Amygdala (tissue), 56 donors: ENCODE measurements at regions not wholly inside any gene's neighbourhood (a gene's known extent, or its start where the extent isn't known, plus 50 kb on each side); places are given as distances from the start of the nearest gene placed in this dataset.

Experiments used
- DNase-seq, 56 donors: peaks; one replicate each; lab custom pipeline; 2025; lab: John Stamatoyannopoulos, UW

- DNase-seq: no peak
These were observed 51.2 kb upstream of the TLR3 start for GRCh38 chr4:186017801-186018200.

- no peak for DNase-seq
These were observed 50.7 kb upstream of the TLR3 start for GRCh38 chr4:186018261-186018660.

GRCh38 chr4:186018784-186019183 lies 50.2 kb upstream of the TLR3 start:
- no peak for DNase-seq
